ENCODE measurements at regions not wholly inside any gene's neighbourhood (a gene's known extent, or its start where the extent isn't known, plus 50 kb on each side); places are given as distances from the start of the nearest gene placed in this dataset.

DNA sequence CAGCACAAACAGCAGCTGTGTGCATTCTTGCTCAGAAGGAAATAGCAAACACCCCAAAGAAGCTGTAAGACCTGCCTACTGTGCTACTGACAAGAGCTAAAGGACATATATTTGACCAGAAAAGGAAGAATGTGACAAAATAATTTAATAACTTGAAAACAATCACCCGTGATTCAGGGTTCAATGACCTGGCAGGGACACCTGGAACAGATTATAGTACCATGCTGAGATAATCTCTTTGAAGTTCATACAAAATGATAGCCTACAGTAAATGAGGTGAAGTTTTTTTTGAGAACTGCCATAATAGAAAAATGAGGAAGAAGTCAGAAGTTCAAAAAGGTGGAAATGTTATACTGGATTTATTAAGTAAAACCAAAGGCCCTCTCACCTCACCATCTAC is 324.8 kb upstream of the GULP1 start:
- no TSS peak for BruUV-seq (replicated peaks)
- DNase-seq (no peak), ATAC-seq (no peak)
- Histone ChIP-seq H3K9me3 (ENCODE audit: low read length) (no peaks in the 10 kb centered on the region), H3K9me2 (replicated peaks; ENCODE audit: low read length) (no peaks in the 10 kb centered on the region), H3K4me3 (ENCODE audit: low read length) (no peak overlapping the region), H3K27ac (ENCODE audit: low read length) (no peak overlapping the region), H3K4me1 (ENCODE audit: insufficient read depth, low read length) (peaks cover 4% of the 10 kb centered on the region; the same call in 1 of the 2 replicates), H3F3A (ENCODE audit: low read length, unreplicated experiment) (no peaks in the 10 kb centered on the region), H3K27me3 (ENCODE audit: low read length) (no peaks in the 10 kb centered on the region), H3K4me2 (ENCODE audit: low read length) (no peak overlapping the region), H2AFZ (ENCODE audit: low read length) (no peak overlapping the region), H3K9ac (ENCODE audit: low read length) (no peak overlapping the region), H3K36me3 (ENCODE audit: low read depth, low read length) (no peaks in the 10 kb centered on the region; the same call in 1 of the 2 replicates), H3K79me2 (ENCODE audit: low read length) (no peaks in the 10 kb centered on the region), H4K20me1 (ENCODE audit: low read length) (no peaks in the 10 kb centered on the region)
- no peak for TF ChIP-seq EZH2phosphoT487 (IDR thresholded peaks at IDR 0.05; ENCODE audit: borderline replicate concordance, low read length)
- TF ChIP-seq, protein P1, sequence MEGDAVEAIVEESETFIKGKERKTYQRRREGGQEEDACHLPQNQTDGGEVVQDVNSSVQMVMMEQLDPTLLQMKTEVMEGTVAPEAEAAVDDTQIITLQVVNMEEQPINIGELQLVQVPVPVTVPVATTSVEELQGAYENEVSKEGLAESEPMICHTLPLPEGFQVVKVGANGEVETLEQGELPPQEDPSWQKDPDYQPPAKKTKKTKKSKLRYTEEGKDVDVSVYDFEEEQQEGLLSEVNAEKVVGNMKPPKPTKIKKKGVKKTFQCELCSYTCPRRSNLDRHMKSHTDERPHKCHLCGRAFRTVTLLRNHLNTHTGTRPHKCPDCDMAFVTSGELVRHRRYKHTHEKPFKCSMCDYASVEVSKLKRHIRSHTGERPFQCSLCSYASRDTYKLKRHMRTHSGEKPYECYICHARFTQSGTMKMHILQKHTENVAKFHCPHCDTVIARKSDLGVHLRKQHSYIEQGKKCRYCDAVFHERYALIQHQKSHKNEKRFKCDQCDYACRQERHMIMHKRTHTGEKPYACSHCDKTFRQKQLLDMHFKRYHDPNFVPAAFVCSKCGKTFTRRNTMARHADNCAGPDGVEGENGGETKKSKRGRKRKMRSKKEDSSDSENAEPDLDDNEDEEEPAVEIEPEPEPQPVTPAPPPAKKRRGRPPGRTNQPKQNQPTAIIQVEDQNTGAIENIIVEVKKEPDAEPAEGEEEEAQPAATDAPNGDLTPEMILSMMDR (conservative IDR thresholded peaks at IDR 0.05; ENCODE audit: low read depth, low read length), result no peak
- no peak for TF ChIP-seq EZH2 (IDR thresholded peaks at IDR 0.05; ENCODE audit: low read length, unreplicated experiment)
- POLR2A ChIA-PET (ENCODE audit: unreplicated experiment), result no interaction called here
- CTCF ChIA-PET, result no interaction called here
- intact Hi-C loops (cut with micrococcal nuclease), result no loop called here

DNA sequence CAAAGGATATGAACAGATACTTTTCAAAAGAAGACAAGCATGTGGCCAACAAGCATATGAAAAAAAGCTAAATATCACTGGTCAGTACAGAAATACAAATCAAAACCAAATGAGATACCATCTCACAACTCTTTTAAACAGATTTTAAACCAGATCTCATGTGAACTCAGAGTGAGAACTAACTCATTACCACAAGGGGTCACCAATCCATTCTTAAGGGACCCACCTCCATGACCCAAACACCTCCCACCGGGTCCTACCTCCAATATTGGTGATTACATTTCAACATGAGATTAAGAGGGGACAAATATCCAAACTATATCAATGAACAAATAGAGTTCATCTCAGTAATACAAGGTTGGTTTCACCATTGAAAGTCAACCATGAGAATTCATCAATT is 319.8 kb upstream of the GULP1 start:
- TF ChIP-seq, protein P1 (conservative IDR thresholded peaks at IDR 0.05; ENCODE audit: low read depth, low read length), result peak; percentile 30; the same call in 1 of the 2 replicates
- TF ChIP-seq EZH2phosphoT487 (IDR thresholded peaks at IDR 0.05; ENCODE audit: borderline replicate concordance, low read length), result no peak
- no peak for TF ChIP-seq EZH2 (IDR thresholded peaks at IDR 0.05; ENCODE audit: low read length, unreplicated experiment)
- DNase-seq, result no peak
- no peak overlapping the region for H2AFZ ChIP-seq (ENCODE audit: low read length)
- no peaks in the 10 kb centered on the region for H3K9me3 ChIP-seq (ENCODE audit: low read length)
- H4K20me1 ChIP-seq (ENCODE audit: low read length), result no peaks in the 10 kb centered on the region
- H3K27me3 ChIP-seq (ENCODE audit: low read length), result no peaks in the 10 kb centered on the region
- BruUV-seq (replicated peaks), result no TSS peak
- ChIA-PET CTCF (interaction anchor here (0.6 kb wide), 1 partner anchor 319 kb away, joined by 4 read pairs; the partner anchor contains the start of gene GULP1), POLR2A (ENCODE audit: unreplicated experiment) (no interaction called here)
- ATAC-seq, result no peak
- intact Hi-C loops (cut with micrococcal nuclease), result no loop called here
- no peaks in the 10 kb centered on the region for H3K79me2 ChIP-seq (ENCODE audit: low read length)
- no peaks in the 10 kb centered on the region; the same call in 1 of the 2 replicates for H3K36me3 ChIP-seq (ENCODE audit: low read depth, low read length)
- H3K27ac ChIP-seq (ENCODE audit: low read length), result no peak overlapping the region
- no peak overlapping the region for H3K9ac ChIP-seq (ENCODE audit: low read length)
- no peak overlapping the region for H3K4me2 ChIP-seq (ENCODE audit: low read length)
- no peaks in the 10 kb centered on the region for H3K4me1 ChIP-seq (ENCODE audit: insufficient read depth, low read length)
- no peak overlapping the region for H3K4me3 ChIP-seq (ENCODE audit: low read length)
- no peaks in the 10 kb centered on the region for H3K9me2 ChIP-seq (replicated peaks; ENCODE audit: low read length)
- H3F3A ChIP-seq (ENCODE audit: low read length, unreplicated experiment), result no peaks in the 10 kb centered on the region

GRCh38 chr2:187976259-187976985 is 315.3 kb upstream of the GULP1 start:
- TF ChIP-seq, protein P1 (conservative IDR thresholded peaks at IDR 0.05; ENCODE audit: low read depth, low read length), result no peak
- no peak for TF ChIP-seq EZH2 (IDR thresholded peaks at IDR 0.05; ENCODE audit: low read length, unreplicated experiment)
- no peak for TF ChIP-seq EZH2phosphoT487 (IDR thresholded peaks at IDR 0.05; ENCODE audit: borderline replicate concordance, low read length)
- no peaks in the 10 kb centered on the region for H3F3A ChIP-seq (ENCODE audit: low read length, unreplicated experiment)
- no TSS peak for BruUV-seq (replicated peaks)
- intact Hi-C loops (cut with micrococcal nuclease), result no loop called here
- ATAC-seq (no peak), DNase-seq (no peak)
- no peaks in the 10 kb centered on the region for H3K9me3 ChIP-seq (ENCODE audit: low read length)
- CTCF ChIA-PET, result no interaction called here
- H4K20me1 ChIP-seq (ENCODE audit: low read length), result no peaks in the 10 kb centered on the region
- no peak overlapping the region for H2AFZ ChIP-seq (ENCODE audit: low read length)
- H3K9me2 ChIP-seq (replicated peaks; ENCODE audit: low read length), result no peaks in the 10 kb centered on the region
- H3K79me2 ChIP-seq (ENCODE audit: low read length), result no peaks in the 10 kb centered on the region
- H3K36me3 ChIP-seq (ENCODE audit: low read depth, low read length), result no peaks in the 10 kb centered on the region; the same call in 1 of the 2 replicates
- no peak overlapping the region for H3K4me3 ChIP-seq (ENCODE audit: low read length)
- no peaks in the 10 kb centered on the region for H3K4me1 ChIP-seq (ENCODE audit: insufficient read depth, low read length)
- no peak overlapping the region for H3K9ac ChIP-seq (ENCODE audit: low read length)
- H3K27me3 ChIP-seq (ENCODE audit: low read length), result no peaks in the 10 kb centered on the region
- no peak overlapping the region for H3K27ac ChIP-seq (ENCODE audit: low read length)
- H3K4me2 ChIP-seq (ENCODE audit: low read length), result no peak overlapping the region
- POLR2A ChIA-PET (ENCODE audit: unreplicated experiment), result no interaction called here

Data from PC-3 (cell line).